HG03139 (cell line): ENCODE measurements at regions not wholly inside any gene's neighbourhood (a gene's known extent, or its start where the extent isn't known, plus 50 kb on each side); places are given as distances from the start of the nearest gene placed in this dataset.

Source experiments
- ATAC-seq: cut with Tn5 transposase; IDR thresholded peaks from one replicate; pipeline ENCODE4 v1.9.1; 2021; ENCODE audit not compliant: unreplicated experiment

DNA sequence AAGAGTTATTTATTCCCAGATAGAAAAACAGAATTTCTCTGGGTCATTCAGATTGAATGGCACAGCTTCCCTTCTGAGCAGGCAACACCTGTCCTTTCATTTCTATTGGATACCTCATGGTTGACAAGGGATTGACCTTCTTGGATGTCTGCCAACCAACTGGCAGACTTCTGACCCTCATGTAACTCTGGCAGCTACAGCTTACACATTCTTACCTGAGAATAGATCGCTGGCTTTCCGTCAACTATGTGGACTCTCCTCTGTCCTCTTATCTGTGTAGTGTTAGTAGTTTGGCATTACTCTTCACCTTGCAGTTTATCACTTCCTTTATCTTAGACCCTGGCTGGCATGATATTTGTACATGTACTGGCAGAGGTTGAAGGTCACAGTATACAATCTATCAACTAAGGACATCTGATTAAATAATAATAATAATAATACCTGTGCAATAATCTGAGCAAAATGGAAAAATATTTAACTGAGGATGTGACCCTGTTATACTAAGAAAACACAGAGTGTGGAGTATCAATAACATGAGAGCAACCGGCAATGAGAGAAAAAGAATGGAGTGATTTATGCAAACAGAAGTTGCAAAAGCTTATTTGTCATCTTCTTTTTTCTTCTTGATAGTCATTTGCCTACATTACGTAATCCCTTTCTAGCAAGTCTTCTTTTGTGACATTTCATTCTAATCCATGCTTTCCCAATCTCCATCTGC, 1118.2 kb downstream of the ARAP2 start:
- no peak for ATAC-seq

DNA sequence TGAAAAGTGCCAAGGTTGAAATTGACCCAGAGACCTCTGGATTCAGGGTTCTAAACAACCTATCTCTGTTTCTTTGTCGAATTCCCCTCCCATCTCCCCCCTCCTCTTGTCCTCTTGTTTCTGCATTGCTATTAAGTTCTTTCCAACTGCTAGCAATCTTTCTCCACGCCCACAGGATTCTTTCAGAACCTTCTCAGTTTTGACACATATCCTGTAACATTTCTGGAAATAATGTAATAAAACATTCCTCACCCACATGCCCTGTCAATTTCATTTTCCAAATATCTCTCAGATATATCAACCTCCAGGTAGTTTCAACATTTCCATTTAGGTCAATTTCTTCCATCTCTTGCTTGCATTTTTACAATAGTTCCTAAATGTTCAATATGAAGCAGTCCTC, 1105.9 kb downstream of the ARAP2 start:
- no peak for ATAC-seq

DNA sequence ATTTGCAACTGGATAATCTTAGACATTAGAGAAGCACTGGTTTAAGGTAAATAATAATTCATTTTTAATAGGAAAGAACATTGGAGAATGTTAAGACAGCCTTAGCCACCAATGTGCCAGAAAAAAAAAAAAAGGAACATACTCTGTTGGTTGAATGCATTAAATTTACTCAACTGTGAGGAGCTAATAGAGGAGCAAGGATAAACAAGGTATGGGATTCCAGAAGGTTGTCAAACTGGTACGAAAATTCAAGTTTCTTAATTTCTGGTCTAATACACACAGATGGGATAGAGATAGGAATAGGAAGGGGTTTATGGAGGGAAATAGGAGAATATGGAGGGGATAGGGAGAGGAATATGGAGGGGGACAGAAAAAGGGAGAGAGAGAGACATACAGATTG, 1096.6 kb downstream of the ARAP2 start:
- no peak for ATAC-seq

DNA sequence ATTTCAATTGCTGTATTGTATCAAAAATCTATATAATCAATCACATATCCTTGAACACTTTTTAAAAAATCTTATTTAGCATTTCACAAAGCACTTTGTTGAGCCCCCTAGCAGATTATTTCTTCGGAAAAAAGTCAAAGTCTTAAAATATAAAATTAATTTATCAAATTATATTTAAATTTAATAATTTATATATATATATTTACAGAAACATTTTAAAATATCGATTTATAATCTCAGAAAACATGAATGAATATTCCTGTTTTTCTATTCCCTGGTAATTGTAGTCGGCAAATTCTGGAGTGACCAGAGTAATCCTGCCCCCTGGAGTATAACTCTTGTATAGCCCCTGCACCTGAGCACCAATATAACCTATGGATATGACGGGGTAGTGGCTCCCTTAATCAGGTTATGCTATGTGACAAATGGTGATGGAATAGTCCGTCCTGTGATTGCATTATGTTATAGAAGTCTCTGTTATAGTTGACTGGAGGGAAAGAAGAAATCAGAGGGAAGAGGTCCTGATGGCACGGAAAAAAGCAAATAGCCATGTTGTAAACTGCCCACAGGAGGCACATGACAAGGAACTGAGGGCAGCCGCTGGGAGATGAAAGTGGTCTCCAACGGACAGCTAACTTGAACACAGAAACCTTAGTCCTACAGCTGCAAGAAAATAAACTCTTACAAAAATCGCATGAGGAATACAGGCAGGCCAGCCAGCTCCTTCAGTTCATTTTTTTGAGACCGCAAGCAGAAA, 1092.3 kb downstream of the ARAP2 start:
- ATAC-seq = no peak

DNA sequence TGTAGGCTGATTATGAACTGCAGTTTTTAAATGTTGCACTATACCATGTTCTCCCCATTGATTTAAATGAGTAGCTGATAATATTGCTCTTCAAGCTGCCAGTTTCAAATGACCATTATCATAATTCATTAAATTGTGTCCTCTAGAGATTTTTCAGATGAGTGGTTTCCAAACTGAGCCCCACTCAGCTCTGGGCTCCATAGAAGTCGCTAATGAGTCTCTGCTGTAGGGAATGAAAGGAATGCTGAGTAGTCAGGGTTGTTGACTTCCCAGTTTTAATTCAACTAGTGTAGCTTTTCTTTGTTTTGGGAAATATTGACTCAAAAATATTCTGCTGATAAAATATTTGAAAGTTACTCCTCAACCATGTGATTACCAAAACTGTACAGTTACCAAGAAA, 1081.1 kb downstream of the ARAP2 start:
- ATAC-seq = no peak

DNA sequence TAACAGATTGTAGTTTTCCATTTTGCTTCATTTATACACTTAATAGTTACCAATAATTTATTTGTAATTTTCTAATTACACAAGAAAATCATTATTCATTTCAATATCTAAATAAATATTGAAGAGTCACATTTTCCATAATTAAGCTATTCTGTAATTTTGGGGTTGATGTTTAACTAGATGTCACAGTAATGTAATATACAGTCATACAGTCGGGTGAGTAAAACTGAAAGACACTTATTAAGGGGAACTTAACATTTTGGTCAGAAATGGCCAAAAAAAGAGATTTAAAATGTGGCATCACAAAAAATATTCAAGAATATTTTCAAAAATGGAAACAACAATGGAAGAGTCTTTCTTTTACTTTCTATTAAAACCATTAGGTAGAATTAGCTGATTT, 1080.3 kb downstream of the ARAP2 start:
- no peak for ATAC-seq

DNA sequence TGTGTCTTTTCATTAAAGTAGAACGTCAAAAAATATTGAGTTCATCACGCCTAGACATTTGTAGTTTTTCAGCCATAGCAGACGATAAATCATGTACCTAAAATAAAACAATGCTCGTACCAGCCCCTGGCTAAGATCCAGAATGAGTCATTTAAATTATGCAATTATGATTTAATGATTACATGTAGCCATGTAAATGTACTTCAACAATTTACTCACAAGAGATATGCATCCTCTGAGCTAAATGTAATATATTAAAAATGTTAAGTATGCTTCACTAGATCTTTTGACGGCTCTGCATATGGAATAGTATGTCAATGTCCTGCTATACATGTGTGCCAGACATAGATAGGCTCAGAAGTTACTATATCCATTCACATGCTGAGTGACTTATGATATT, 1077.8 kb downstream of the ARAP2 start:
- no peak for ATAC-seq

DNA sequence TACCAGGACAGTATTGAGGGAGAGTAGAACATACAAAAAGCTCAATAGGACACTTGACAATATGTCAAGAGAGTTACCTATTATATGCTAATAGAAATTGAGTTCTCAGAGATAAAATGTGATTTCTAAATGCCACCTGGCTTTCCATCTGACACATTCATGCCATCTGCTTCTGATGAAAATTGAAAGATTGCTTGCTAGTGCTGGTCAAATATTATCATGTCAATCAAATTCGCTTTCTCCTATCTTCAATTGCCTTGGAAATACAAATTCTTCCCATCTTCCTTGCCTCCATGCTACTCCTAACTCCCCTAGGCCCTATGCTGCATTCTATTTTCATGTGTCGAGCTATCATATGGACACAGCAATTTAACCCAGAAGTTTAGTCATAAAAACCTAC, 1076.9 kb downstream of the ARAP2 start:
- no peak for ATAC-seq

DNA sequence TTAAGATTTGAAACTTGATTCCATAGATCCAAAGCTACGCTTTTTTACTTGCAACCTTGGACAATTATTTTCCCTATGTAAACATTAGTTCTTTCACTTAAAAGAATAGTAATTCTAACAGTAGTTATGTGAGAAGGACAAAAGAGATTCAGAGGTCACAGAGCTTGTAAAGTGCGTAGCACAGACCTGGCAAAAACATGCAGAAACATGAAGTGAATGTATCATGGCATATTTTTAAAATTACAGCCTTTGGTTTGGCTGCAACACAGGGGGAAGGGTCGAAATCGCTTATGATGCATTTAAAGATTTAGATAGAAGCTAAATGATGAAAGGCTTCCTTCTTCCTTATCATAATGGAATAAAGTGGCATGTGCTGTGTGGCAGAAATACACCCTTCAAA, 1068.8 kb downstream of the ARAP2 start:
- no peak for ATAC-seq

DNA sequence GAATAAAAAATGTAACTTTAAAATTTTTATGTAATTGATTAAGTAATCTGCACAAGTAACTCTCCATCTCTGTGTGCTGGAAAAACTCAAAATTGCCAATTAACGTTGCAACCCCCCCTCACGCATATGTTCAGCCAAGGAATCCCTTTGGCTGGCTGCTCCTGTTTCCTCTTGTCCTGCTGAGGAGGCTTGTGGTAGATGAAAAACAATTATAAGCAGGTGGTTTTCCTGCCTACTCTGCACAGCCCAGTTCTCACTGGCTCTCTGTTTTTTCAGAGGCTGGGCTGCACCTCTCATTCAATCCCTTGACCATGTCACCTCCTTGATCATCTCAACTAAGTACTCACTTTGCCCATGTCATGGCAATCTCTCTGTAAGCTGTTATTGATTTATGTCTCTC, 1068.4 kb downstream of the ARAP2 start:
- no peak for ATAC-seq

DNA sequence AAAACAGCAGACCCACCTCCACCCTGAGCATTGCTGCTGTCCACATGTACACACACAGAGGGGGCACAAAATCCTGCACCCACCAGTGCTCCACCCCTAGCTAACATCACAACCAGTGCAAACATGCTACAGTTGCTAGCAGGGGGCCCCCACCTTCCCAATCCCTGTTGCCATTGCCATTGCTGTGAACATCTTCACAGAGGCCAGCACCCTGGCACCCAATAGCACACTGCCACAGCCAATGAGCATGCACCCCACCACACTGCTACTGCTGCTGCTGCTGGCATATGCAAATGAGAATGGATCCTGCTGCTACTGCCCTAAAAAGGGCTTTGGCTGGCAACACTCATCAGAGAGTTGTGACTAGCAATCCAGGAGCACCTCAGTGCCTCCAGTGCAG, 1061.9 kb downstream of the ARAP2 start:
- no peak for ATAC-seq

DNA sequence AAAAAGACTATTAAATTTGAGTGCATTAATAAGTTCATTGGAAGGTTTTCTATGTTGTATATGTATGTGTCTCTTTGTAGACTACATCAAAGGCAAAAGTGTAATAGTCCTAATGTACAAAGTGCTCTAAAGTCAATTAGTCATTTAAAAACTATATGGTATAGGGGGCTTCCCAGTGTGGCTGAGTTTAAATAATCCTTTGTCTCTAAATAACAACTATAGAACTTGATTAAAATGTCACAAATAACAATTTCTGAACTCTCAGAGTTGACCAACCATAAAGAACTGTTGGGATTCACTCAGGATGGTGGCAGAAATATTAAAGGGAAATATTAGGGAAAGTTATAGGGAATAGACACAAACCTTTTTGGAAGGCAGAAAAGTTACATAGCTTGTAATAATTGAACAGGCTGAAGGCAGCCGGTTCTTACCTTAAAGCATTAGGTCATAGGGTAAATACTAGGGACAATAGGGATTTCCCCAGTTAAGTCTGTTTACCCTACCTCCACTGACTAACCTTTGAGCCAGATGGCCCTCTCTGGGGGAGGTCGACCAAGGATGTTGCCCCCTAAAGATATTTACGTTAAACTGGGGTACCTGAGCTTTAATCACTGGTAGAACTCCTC, 1054.2 kb downstream of the ARAP2 start:
- no peak for ATAC-seq

DNA sequence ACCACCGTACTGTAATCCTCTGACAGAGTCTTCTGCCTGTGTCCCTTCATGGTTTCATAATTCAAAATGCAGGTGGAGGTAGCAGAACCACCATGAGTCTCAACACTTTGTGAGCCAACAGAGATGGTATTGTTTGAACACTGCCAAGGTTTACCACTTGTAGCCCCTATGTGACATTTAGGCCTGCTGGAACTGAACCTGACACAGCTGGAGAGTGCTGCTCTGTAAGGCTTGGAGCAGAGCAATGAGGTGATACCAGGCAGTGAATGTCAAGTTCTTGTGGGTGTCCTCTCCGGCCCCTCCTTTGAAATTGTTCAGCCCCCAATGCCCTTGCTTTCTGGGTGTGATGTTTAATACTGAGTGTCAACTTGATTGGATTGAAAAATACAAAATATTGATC, 1042.9 kb downstream of the ARAP2 start:
- no peak for ATAC-seq

DNA sequence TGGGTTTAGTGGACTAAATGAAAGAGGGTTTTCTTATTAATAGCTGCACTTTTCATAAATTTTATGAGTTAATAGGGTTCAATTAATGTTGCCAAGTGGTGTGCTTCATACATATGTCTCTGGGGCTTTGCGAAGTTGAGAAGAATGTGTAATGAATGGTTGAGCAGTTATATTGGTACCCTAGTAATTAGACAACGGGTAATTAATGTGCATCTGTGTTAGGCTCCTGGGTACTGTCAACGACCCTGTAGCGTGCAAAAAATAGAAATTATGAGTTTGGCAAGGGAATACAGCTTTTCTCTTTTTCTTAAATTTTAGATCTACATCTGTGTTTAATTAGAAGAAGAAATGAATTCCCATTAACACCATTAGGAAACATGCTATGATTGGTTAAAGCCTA, 1027.7 kb downstream of the ARAP2 start:
- no peak for ATAC-seq

DNA sequence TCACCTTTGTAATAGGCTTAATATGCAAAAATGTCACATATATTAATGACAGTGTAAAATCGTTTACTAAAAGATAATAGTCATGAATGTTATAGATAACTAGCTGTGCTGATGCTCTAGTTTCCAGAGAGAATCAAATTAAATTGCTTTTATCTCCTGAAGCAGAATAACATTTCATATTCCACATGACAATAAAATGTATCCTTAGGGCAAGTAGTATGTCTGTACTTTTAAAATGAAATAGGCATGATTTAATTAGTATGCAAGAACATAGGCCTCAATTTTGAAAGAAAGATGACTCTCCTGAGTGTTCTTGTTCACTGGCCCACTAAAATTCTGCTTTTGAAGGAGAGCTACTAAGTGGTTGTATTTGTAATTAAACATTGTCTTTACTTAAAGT, 1027.0 kb downstream of the ARAP2 start:
- no peak for ATAC-seq

DNA sequence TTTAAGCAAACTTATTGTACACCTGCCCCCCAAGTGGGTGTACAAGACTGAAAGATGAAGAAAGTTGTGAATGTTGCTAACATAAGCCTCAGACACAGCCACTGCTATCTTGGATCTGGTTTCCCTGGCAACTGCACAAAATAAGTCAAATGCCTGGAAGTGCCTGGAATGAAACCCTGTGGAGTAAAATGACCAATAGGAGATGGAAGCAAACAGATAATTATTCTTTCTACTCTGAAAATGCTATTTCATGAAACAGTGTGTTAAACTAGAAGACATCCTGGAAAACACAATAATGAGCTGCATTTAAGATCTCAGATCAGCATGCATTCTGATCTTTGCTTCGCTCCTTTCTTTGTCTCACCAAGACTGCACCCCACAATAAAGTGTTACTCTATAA, 1016.0 kb downstream of the ARAP2 start:
- ATAC-seq = no peak

DNA sequence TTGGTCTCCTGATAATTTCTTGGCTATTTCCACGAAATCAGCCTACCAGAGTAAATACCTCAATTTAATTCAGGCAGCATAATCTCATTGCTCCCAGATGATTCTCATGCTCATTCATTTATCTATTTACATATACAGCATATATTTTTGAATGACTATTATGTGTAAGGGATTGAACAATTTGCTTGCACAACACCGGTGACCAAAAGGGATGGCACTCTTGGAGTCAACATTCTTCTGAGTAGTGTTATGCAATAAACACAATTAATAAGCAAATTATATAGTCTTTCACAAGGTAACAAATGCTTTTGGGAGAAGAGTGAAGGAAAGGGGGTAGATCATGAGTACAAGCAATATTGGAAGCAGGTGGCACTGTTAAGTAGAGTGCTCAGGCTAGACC, 1015.3 kb downstream of the ARAP2 start:
- no peak for ATAC-seq

DNA sequence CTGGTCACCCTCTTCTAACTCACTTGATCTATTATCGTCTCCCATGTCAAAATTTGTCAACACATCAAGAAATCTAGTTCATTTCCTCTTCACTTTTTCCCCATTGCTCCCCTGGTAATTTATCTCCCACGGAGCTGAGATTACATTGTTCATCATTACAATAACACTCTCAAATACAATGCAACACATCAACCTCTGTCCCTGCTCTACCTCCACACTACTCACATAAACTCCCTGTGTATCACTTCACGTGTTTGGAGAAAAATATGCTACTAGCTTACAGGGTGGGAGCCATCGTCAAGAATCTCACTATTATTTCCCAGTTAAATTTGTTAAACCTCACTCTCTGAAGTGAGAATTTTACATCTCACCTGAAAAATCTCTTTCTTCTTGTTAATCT, 1006.4 kb downstream of the ARAP2 start:
- ATAC-seq = no peak

DNA sequence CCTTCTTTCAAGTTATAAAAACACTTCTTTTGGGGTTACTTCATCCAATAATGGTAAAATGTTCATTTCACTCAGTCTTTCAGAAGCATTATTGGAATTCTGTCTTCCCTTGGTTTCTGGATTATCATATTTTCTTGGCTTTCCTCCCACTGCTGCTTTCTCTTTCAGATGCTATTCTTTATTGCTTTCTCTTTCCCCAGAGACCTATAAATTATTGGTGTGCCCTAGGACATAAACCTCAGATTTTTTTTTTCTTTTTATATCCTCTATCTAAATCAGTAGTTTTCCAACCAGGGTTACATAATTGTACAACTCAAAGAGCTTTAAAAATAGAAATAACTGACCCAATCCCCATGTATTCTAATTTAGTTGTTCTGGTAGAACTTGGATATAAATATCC, 1005.5 kb downstream of the ARAP2 start:
- ATAC-seq = no peak

DNA sequence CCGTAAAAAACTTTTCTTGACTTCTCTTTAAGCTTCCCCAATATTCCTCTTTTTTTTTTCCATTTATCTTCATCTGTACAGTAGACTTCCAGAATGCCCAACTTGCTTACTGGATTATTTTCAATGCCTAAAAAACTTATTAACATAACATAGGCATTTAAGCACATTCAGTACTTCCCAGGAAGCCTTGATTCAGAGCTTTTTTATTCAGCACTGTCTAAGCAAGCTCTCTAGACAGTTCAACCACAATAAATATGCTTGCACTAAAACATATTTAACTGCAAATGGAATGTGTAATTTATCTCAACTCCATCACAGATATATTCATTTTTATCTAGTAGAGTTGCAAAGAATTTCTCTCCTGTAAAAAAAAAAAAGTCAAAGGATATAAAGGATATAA, 997.8 kb downstream of the ARAP2 start:
- ATAC-seq = no peak

DNA sequence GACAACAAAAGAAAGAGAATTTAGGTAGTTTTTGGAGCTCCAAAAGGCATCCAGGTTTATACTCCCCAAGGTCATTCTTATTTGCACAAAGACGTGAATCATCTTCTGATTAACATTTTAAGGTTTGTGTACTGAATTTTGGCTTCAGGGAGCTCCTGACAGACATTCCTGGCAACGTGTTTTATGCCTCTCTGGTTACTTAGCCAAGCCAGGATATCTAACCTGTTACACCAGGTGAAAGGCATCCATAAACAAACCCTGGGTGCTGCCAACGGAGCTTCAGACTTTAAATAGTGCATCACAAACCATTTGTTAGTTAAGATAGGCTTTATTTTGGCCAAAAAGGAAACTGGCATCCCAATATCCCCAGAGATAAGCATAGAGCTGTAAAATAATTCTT, 997.3 kb downstream of the ARAP2 start:
- no peak for ATAC-seq

DNA sequence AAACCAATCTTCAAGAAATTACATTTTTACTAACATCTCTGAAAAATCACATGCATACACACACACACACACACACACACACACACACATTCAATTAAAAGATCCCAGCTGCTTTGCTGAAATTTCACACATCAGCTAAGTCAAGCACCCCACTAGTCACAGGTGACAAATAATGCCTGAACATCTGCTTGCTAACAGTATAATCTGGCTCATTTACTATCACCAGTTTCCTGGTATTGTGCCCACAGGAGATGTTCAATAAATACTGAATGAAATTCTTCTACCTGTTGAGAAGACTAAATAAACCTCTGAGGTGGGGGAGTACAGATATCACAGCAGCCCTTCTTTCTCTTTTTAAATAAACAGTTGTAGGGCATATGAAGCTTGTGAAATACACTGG, 994.0 kb downstream of the ARAP2 start:
- no peak for ATAC-seq
